ENCODE measurements at regions not wholly inside any gene's neighbourhood (a gene's known extent, or its start where the extent isn't known, plus 50 kb on each side); places are given as distances from the start of the nearest gene placed in this dataset.

DNA sequence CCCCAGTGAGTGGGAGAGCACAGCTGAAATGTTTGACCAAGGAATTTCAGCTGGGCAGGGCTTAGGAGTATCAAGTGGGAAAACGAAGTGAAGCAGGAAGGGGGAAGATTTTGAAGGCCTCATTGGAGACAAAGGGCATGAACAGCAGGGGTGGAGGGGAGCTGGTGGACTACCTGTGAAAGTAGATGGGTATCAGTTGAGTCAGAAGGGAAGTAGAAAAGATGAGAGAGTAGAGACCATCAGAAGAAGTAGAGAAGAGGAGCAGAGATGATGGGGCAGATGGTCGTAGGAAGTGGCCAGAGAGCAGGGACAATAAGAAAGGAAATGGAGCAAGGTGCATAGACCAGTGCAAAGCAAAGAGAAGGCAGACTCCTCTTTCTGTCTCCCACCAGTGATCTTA lies 189.0 kb upstream of the RUNX1 start:
- TF ChIP-seq HNRNPK (IDR thresholded peaks at IDR 0.05; ENCODE audit: low read depth, low read length, poor library complexity, severe bottlenecking) (no peak), ZNF777 (CRISPR knock-in tag; IDR thresholded peaks at IDR 0.05) (no peak)
- TF ChIP-seq, protein P1, sequence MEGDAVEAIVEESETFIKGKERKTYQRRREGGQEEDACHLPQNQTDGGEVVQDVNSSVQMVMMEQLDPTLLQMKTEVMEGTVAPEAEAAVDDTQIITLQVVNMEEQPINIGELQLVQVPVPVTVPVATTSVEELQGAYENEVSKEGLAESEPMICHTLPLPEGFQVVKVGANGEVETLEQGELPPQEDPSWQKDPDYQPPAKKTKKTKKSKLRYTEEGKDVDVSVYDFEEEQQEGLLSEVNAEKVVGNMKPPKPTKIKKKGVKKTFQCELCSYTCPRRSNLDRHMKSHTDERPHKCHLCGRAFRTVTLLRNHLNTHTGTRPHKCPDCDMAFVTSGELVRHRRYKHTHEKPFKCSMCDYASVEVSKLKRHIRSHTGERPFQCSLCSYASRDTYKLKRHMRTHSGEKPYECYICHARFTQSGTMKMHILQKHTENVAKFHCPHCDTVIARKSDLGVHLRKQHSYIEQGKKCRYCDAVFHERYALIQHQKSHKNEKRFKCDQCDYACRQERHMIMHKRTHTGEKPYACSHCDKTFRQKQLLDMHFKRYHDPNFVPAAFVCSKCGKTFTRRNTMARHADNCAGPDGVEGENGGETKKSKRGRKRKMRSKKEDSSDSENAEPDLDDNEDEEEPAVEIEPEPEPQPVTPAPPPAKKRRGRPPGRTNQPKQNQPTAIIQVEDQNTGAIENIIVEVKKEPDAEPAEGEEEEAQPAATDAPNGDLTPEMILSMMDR (CRISPR knock-in tag; IDR thresholded peaks at IDR 0.05) = no peak

Data from HepG2 (cell line).